Upper lobe of left lung (tissue), 4 donors: ENCODE measurements at regions not wholly inside any gene's neighbourhood (a gene's known extent, or its start where the extent isn't known, plus 50 kb on each side); places are given as distances from the start of the nearest gene placed in this dataset.

Experiments used
- EP300 ChIP-seq, 4 donors: sonication (generic); formaldehyde crosslinking; IDR thresholded peaks; one replicate each; pipeline ENCODE4 v1.5.1; 2017; ENCODE audit warnings: antibody characterized with exemption in 4 of 4, control low read depth in 2 of 4
- TF ChIP-seq, protein P1 (sequence below), 6 experiments: fragments of 450-650 bp in 4 of 6; fragments of 200-600 bp in 2 of 6; sonication (generic) in 2 of 6; IDR thresholded peaks; one replicate each; pipeline ENCODE4 v1.5.1; 2016 to 2019; ENCODE audit warnings: antibody characterized with exemption in 6 of 6

- TF ChIP-seq, protein P1, sequence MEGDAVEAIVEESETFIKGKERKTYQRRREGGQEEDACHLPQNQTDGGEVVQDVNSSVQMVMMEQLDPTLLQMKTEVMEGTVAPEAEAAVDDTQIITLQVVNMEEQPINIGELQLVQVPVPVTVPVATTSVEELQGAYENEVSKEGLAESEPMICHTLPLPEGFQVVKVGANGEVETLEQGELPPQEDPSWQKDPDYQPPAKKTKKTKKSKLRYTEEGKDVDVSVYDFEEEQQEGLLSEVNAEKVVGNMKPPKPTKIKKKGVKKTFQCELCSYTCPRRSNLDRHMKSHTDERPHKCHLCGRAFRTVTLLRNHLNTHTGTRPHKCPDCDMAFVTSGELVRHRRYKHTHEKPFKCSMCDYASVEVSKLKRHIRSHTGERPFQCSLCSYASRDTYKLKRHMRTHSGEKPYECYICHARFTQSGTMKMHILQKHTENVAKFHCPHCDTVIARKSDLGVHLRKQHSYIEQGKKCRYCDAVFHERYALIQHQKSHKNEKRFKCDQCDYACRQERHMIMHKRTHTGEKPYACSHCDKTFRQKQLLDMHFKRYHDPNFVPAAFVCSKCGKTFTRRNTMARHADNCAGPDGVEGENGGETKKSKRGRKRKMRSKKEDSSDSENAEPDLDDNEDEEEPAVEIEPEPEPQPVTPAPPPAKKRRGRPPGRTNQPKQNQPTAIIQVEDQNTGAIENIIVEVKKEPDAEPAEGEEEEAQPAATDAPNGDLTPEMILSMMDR (IDR thresholded peaks at IDR 0.05), result no peak
- no peak for TF ChIP-seq EP300 (IDR thresholded peaks at IDR 0.05)
These were observed 691.6 kb downstream of the NLGN4X start for GRCh38 chrX:5537098-5537497.
